K562 (cell line): ENCODE measurements at regions not wholly inside any gene's neighbourhood (a gene's known extent, or its start where the extent isn't known, plus 50 kb on each side); places are given as distances from the start of the nearest gene placed in this dataset.

Experiments
- ATAC-seq: fragments of 200-7000 bp; cut with Tn5 transposase; 3 replicates; pipeline ENCODE4 v1.9.1; 2020; ENCODE audit warnings: moderate library complexity
- BruUV-seq: library from RNA; stranded (reverse); fragments of 400-500 nt; replicated peaks from 2 replicates; lab custom pipeline; 2021; lab: Mats Ljungman, UMichigan
- CTCF ChIA-PET: fragments of 300-600 bp; formaldehyde crosslinking; extraction: SDS; loops from one replicate; lab custom pipeline; 2021; ENCODE audit warnings: low intra/inter-chr PET ratio; lab: Yijun Ruan, JAX
- POLR2A ChIA-PET: fragments of 300-600, 350-650 bp; sonication (Branson Sonifier 250); formaldehyde crosslinking; extraction: SDS; loops from one replicate; lab custom pipeline; 2021; ENCODE audit warnings: antibody characterized with exemption, inconsistent platforms; lab: Yijun Ruan, JAX
- DNase-seq, 4 experiments: peaks; one replicate each; pipeline versions ENCODE4 v3.0.0 to v3.0.0-alpha.2; 2011 to 2018; ENCODE audit warnings: low spot score in 3 of 4, mixed read lengths in 3 of 4; ENCODE audit errors: extremely low read depth in 1 of 4
- FAIRE-seq: peaks from 2 replicates; lab custom pipeline; 2011; peaks lifted over from hg19 to GRCh38; lab: Jason Lieb, UNC
- H2AFZ ChIP-seq: 2 replicates; pipeline ENCODE4 v1.6.0; 2011; ENCODE audit warnings: low read depth, low read length, control low read depth, inconsistent platforms
- H3K27ac ChIP-seq: fragments of 200-600 bp; 3 replicates; pipeline ENCODE4 v1.8.0; 2011; ENCODE audit warnings: low read depth, mild to moderate bottlenecking, control low read depth, inconsistent platforms, low read length, moderate library complexity, mixed read lengths; ENCODE audit errors: extremely low read depth
- H3K27me3 ChIP-seq, 2 experiments: fragments of 300-600 bp in 1 of 2; 2 replicates in 1 of 2; 3 replicates in 1 of 2; pipeline versions ENCODE4 v1.6.0 to v1.8.0; 2011; ENCODE audit warnings: inconsistent platforms in 2 of 2, low read length in 2 of 2, mild to moderate bottlenecking in 1 of 2, mixed read lengths in 1 of 2, moderate library complexity in 1 of 2; ENCODE audit not compliant: control insufficient read depth in 2 of 2, insufficient read depth in 2 of 2
- H3K36me3 ChIP-seq: fragments of 300-600 bp; 3 replicates; pipeline ENCODE4 v1.8.0; 2011; ENCODE audit warnings: mild to moderate bottlenecking, low read length, inconsistent platforms; ENCODE audit not compliant: control insufficient read depth, insufficient read depth
- H3K4me1 ChIP-seq, 2 experiments: fragments of 200-600 bp in 1 of 2; replicated peaks in 1 of 2; 2 replicates in 1 of 2; 3 replicates in 1 of 2; pipeline versions ENCODE4 v1.5.1 to v1.8.0; 2011; ENCODE audit warnings: inconsistent platforms in 2 of 2, low read length in 2 of 2, mild to moderate bottlenecking in 1 of 2, mixed read lengths in 1 of 2, moderate library complexity in 1 of 2; ENCODE audit not compliant: control insufficient read depth in 2 of 2, insufficient read depth in 2 of 2
- H3K4me2 ChIP-seq: 2 replicates; pipeline ENCODE4 v1.6.1; 2011; ENCODE audit warnings: low read length, control low read depth, inconsistent platforms, mixed read lengths; ENCODE audit not compliant: insufficient read depth
- H3K4me3 ChIP-seq: fragments of 200-600 bp; sonication (generic), shearing (Covaris generic); 2 replicates; pipeline ENCODE4 v1.5.1; 2016; ENCODE audit warnings: control low read depth, inconsistent platforms
- H3K79me2 ChIP-seq: fragments of 200-600 bp; 3 replicates; pipeline ENCODE4 v1.8.0; 2011; ENCODE audit warnings: low read length, inconsistent platforms; ENCODE audit not compliant: control insufficient read depth, insufficient read depth
- H3K9ac ChIP-seq, 2 experiments: 2 replicates each; pipeline versions ENCODE4 v1.6.0 to v1.6.1; 2011; ENCODE audit warnings: low read depth in 2 of 2, low read length in 2 of 2, control low read depth in 1 of 2, inconsistent platforms in 1 of 2, mild to moderate bottlenecking in 1 of 2, mixed read lengths in 1 of 2; ENCODE audit not compliant: insufficient read depth in 1 of 2
- H3K9me1 ChIP-seq: one replicate; pipeline ENCODE4 v1.6.0; 2011; ENCODE audit warnings: inconsistent platforms, mild to moderate bottlenecking, low read length, moderate library complexity; ENCODE audit not compliant: control insufficient read depth, insufficient read depth
- H3K9me3 ChIP-seq: replicated peaks from 2 replicates; pipeline ENCODE4 v1.5.1; 2011; ENCODE audit warnings: low read depth, low read length, inconsistent platforms; ENCODE audit not compliant: control insufficient read depth, insufficient read depth
- H4K20me1 ChIP-seq: replicated peaks from 2 replicates; pipeline ENCODE4 v1.6.1; 2011; ENCODE audit warnings: low read length, inconsistent platforms, mixed read lengths; ENCODE audit not compliant: control insufficient read depth, insufficient read depth
- CBX1 ChIP-seq: sonication (generic); IDR thresholded peaks from 2 replicates; pipeline ENCODE4 v1.6.1; 2016; ENCODE audit warnings: antibody characterized with exemption, low read depth, mild to moderate bottlenecking
- DPF2 ChIP-seq: fragments of 450-650 bp; IDR thresholded peaks from 2 replicates; pipeline ENCODE4 v1.6.1; 2016
- ILK ChIP-seq: fragments of 450-650 bp; IDR thresholded peaks from 2 replicates; pipeline ENCODE4 v1.6.1; 2016; ENCODE audit warnings: missing genetic modification characterization, low read depth, mild to moderate bottlenecking, missing compliant biosample characterization, moderate library complexity, borderline replicate concordance
- MCM2 ChIP-seq: fragments of 450-650 bp; IDR thresholded peaks from 2 replicates; pipeline ENCODE4 v1.6.1; 2017; ENCODE audit warnings: low read depth, mild to moderate bottlenecking
- SRSF1 ChIP-seq: fragments of 200-400 bp; formaldehyde crosslinking; IDR thresholded peaks from 2 replicates; pipeline ENCODE4 v1.6.1; 2017; ENCODE audit warnings: mild to moderate bottlenecking, low read depth, low read length, moderate library complexity
- WGBS: fragments of 100-300 bp; shearing (Covaris generic); methylation state at CpG from one replicate; pipeline ENCODE4 v1.1.6; 2016; ENCODE audit warnings: low coverage, mixed read lengths; ENCODE audit not compliant: insufficient coverage; ENCODE audit errors: missing lambda C conversion rate; 5-methylcytosine and 5-hydroxymethylcytosine counted together
- in situ Hi-C: fragments of 300-500 bp; cut with MboI; formaldehyde crosslinking; loops from 4 replicates; pipeline ENCODE4 v1.15.0; 2018; ENCODE audit warnings: inconsistent platforms, mixed read lengths
- intact Hi-C: fragments of 100-400 bp; cut with micrococcal nuclease; formaldehyde crosslinking; loops from 2 replicates; pipeline ENCODE4 v1.14.2; 2022
- TF ChIP-seq, protein P1 (sequence below): fragments of 250-450 bp; sonication (Bioruptor Pico); IDR thresholded peaks from 2 replicates; pipeline ENCODE4 v1.9.0; 2021; ENCODE audit warnings: mild to moderate bottlenecking, inconsistent platforms

GRCh38 chr4:117845270-117845669, 189.0 kb upstream of the NDST3 start:
- FAIRE-seq = no peak
- Histone ChIP-seq H3K9ac (no peak overlapping the region), H3K36me3 (no peaks in the 10 kb centered on the region), H3K27me3 (no peaks in the 10 kb centered on the region), H3K4me2 (no peak overlapping the region), H3K9me3 (0 out of 2 replicates have a peak, but pooled peaks cover 2% of the 10 kb centered on the region), H3K4me1 (no peaks in the 10 kb centered on the region), H3K27ac (no peak overlapping the region), H3K79me2 (no peaks in the 10 kb centered on the region), H3K4me3 (no peak overlapping the region), H4K20me1 (no peaks in the 10 kb centered on the region), H2AFZ (no peak overlapping the region), H3K9me1 (no peaks in the 10 kb centered on the region)
- POLR2A ChIA-PET = no interaction called here
- TF ChIP-seq MCM2 (no peak), SRSF1 (no peak), DPF2 (no peak), ILK (tag) (no peak), CBX1 (no peak)
- WGBS = 0% methylated on average over 1 of the region's 1 CpG
- no peak for DNase-seq
- in situ Hi-C loops = no loop called here
- no peak for ATAC-seq
- BruUV-seq = no TSS peak
- CTCF ChIA-PET = no interaction called here
- intact Hi-C loops = no loop called here

DNA sequence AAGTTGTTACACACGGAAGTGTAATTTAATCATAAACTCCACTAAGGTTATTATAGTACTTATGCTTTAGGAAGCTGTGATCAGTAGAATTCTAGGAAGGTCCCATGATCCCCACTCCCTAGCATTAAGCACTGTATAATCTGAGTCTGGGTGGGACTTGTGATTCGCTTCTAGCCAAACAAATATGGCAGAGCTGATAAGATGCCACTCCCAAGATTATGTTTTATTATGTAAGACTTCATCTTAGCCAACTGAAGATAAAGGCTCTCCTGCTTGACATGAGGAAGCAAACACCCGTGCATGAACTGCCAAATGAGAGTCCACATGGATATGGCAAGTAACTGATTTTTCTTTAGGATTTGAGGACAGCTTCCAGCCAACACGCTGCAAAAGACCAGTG, 186.4 kb upstream of the NDST3 start:
- no TSS peak for BruUV-seq
- in situ Hi-C loops (no loop called here), intact Hi-C loops (no loop called here)
- Histone ChIP-seq H4K20me1 (no peaks in the 10 kb centered on the region), H3K9ac (no peak overlapping the region), H3K27me3 (no peaks in the 10 kb centered on the region), H3K9me3 (peaks cover 2% of the 10 kb centered on the region; the same call in 1 of the 2 replicates), H3K79me2 (no peaks in the 10 kb centered on the region), H3K4me3 (no peak overlapping the region), H3K36me3 (no peaks in the 10 kb centered on the region), H3K9me1 (no peaks in the 10 kb centered on the region), H3K27ac (no peak overlapping the region), H2AFZ (no peak overlapping the region), H3K4me1 (no peaks in the 10 kb centered on the region), H3K4me2 (no peak overlapping the region)
- DNase-seq = no peak
- WGBS = 4% methylated on average over 4 of the region's 4 CpGs
- ChIA-PET POLR2A (no interaction called here), CTCF (no interaction called here)
- no peak for ATAC-seq
- no peak for FAIRE-seq
- TF ChIP-seq, protein P1, sequence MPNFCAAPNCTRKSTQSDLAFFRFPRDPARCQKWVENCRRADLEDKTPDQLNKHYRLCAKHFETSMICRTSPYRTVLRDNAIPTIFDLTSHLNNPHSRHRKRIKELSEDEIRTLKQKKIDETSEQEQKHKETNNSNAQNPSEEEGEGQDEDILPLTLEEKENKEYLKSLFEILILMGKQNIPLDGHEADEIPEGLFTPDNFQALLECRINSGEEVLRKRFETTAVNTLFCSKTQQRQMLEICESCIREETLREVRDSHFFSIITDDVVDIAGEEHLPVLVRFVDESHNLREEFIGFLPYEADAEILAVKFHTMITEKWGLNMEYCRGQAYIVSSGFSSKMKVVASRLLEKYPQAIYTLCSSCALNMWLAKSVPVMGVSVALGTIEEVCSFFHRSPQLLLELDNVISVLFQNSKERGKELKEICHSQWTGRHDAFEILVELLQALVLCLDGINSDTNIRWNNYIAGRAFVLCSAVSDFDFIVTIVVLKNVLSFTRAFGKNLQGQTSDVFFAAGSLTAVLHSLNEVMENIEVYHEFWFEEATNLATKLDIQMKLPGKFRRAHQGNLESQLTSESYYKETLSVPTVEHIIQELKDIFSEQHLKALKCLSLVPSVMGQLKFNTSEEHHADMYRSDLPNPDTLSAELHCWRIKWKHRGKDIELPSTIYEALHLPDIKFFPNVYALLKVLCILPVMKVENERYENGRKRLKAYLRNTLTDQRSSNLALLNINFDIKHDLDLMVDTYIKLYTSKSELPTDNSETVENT (CRISPR knock-in tag) = no peak
- TF ChIP-seq MCM2 = no peak
